HG02884 (cell line): ENCODE measurements at regions not wholly inside any gene's neighbourhood (a gene's known extent, or its start where the extent isn't known, plus 50 kb on each side); places are given as distances from the start of the nearest gene placed in this dataset.

ENCODE experiments used
- ATAC-seq: cut with Tn5 transposase; IDR thresholded peaks from one replicate; pipeline ENCODE4 v1.9.1; 2021; ENCODE audit warnings: mild to moderate bottlenecking, moderate library complexity; ENCODE audit not compliant: unreplicated experiment

DNA sequence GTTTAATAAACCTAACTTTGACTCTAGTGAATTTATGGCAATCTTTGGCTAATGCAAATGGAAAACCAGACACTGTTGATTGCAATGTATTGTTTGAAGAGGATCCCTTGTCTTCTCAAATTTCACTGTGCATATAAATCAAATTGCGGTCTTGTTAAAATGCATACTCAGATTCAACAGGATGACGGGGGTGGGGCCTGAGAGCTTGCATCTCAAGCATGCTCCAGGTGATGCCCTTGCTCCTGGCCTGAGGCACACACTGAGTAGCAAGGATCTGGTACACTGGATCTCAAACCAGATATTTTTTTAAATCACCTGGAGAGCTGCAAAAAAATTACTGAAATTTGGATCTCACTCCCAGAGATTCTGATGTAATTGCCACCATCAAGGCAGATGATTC lies 463.7 kb downstream of the DNAH5 start:
- no peak for ATAC-seq

DNA sequence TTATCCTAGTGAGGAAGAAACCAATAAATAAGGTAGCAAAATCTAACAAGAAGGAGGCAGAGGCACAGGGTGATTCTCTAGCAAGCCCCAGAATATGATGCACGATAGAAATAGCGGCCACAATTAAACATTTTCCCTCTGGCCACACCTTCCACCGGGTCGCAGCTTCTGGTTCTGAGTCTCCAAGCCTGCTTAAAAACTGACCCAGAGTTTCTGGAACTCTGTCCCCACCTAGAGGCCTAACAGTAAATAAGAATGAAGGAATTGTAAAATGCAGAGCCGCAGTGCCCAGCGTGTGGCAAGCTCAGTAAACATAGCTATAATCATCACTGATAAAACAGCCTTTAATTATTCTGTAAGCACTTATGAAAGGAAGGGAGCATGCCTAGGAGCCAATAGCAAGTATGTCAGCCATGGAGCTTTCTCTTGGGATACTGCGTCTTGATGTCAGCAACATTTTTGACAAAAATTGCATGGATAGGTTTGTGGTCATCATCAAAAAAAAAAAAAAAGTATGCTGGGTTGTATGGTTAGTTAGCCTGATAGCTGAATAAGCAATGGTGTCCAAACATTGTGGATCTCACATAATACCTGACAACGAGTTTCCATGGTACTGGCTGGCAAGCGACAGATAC lies 465.5 kb downstream of the DNAH5 start:
- peak; percentile 79 for ATAC-seq

DNA sequence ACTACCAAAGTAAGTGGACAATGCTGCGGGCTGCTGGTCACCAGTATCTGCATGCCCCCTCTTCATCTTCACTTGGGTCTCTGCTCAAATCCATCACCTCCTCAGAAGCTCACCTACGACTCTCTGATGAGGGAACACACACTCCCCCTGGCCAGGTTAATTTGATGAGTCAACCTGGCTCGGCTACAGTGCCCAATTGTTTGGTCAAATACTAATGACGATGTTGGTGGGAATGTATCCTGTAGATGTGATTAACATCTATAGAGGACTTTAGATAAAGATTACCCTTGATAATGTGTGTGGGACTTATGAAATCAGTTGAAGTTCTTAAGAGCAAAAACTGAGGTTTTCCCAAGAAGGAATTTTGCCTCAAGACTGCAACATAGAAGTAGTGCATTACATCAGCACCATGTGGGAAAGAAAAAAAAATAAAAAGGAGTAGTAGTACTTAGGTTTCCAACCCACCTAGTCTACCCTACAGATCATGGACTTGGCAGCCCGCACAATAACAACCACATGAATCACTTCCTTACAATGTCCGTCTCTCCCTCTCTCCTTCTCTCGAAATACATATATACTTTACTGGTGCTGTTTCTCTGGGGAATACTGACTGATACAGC lies 467.3 kb downstream of the DNAH5 start:
- no peak for ATAC-seq

DNA sequence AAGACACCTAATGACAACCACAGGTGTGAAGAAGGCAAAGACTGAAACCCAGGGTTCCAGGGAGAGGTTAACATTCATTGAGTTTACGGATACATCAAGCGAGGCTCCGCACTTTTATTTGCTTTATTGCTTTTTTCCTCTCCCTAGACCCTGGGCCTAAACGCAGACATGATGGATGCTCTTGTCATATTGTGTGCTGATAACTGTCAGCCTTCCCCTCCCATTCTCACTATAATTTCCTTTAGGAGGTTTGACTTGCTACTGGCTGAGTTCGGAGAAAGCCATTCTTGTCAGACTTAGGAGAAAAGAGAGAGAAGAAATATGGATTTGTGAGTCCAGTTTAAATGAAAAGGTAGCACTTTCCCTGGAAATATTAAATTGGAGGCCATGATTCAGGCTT lies 471.6 kb downstream of the DNAH5 start:
- ATAC-seq, result no peak

DNA sequence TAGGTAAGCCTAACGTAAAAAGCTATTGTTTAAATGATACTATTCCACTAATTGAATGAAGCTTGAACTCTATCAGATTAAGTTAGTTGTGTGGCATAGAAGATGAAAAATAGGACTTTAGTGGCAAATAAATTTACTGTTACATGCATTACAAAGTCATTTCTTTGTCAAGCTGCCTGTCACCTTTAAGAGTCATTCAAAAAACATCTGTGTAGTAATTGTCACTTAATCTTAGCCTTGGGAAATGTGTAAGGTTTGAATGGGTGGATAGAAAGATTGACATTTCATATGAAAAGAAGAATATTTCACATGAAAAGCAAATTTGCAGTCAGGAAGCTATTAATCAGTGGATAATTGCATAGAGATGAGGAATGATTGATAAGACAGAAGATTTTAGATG lies 473.5 kb downstream of the DNAH5 start:
- ATAC-seq, result no peak

DNA sequence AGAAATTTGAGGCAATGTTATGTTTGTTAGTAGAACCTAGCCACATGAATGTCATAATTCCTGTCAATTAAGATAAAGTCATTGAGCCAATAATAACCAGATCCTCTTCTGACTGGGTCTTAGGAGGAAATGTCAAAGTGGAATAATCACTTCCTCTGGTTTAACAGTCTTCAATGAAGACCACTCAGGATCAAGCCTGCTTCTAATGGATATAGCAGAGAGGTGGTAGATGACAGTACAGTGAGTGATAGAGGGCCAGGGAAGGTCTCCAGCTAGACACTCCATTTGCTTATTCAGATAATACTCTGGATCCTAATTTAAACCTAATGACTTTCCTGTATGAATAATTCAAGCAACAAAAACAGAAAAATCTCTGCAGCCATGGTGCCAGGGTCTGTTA lies 474.2 kb downstream of the DNAH5 start:
- ATAC-seq, result no peak

DNA sequence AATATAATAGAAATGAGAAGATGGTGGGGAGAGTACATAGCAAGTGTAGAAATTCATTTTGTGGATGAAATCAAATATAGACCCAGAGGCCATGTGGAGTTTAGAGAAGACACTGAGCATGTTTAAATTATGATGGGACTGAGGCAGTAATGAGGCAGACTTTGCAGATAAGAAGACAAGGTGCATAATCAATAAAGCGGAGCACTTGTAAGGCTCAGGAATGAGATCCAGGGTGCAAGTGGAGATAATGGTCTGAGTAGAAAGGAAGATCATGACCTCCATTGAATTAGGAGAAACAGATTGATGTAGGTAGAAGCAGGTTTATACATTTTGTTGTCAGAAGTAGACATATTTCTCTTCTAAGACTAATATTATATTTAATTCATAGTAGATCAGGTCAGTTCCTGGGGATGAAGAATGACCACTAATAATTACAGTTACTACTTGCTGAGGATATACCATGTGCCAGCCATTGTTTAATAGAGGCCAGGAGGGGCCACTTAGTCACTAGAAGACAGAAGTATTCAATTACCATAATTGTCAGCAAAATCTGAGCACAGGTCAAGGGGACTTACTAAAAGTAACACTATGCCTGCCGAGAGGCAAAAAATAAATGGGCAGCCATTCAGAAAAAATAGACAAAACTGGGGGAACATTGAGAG lies 479.8 kb downstream of the DNAH5 start:
- no peak for ATAC-seq

DNA sequence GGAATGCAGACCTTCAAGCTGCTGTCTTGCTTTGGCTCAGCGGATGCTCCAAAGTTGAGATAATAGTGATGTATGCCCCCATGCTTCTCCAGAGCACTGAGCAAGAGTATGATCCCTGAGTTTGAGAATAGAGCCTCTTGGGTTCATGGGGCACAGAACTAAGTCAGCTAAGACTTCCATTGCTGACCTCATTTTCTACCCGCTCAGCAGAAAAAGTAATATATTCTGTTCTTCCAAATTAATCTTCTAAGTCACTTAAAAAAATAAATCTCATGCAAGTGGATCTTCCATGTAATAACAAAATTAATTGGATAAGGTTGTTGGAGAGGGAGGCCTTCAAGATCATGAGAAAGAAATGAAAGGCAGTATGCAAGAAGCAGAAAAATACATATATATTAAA lies 483.9 kb downstream of the DNAH5 start:
- no peak for ATAC-seq

DNA sequence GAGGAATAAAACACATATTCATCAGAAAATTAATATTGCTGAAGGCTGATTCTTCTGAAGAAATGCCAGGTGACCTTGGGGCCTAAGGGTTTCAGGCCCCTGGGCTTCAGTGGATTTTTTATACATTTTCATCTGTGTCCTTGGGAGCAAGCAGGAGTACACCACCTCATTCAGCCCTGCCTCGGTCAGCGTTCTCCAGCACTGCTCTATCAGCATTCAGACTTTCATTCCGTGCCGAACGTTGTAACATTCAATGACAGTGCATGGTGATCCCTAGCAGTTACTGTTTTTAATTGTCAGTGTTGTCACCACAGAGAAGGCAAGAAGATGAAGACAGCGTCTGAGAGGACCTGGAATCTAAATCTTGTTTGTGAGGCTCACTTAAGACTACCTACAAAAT lies 490.4 kb downstream of the DNAH5 start:
- no peak for ATAC-seq

DNA sequence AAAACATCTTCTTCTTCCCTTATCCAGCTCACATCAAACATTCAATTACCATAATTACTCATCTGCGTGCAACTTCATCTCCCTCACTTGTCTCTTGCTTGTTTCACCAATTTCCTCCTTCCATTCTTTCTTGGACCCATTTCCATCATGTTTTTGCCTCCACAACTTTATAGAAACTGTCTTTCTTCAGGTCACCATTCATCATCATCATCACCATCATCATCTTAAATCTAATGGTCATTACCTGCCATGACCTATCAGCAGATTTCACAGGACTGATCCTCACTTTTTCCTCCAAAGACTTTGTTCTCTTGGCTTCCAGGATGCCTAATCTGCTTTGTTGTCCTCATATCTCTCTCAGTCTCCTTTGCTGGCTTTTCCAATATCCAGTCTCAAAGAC lies 495.6 kb downstream of the DNAH5 start:
- no peak for ATAC-seq

DNA sequence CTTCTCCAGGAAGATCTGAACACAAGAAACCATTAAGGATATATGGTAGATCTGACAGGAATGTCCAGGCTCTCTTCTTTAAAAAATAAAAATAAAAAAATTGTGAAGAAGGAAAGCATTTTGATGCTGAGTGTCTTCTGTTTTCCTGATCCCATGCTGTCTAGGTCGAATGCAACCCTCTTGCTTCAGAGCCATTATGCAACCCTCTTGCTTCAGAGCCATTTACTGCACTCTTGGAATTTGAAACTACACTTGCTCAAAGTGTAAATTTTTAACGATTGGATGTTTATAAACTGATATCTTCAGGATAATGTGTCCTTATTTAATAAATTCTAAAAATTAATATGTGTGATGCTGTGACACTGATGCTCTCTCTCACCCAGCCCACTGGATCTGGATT lies 505.1 kb downstream of the DNAH5 start:
- ATAC-seq, result no peak

DNA sequence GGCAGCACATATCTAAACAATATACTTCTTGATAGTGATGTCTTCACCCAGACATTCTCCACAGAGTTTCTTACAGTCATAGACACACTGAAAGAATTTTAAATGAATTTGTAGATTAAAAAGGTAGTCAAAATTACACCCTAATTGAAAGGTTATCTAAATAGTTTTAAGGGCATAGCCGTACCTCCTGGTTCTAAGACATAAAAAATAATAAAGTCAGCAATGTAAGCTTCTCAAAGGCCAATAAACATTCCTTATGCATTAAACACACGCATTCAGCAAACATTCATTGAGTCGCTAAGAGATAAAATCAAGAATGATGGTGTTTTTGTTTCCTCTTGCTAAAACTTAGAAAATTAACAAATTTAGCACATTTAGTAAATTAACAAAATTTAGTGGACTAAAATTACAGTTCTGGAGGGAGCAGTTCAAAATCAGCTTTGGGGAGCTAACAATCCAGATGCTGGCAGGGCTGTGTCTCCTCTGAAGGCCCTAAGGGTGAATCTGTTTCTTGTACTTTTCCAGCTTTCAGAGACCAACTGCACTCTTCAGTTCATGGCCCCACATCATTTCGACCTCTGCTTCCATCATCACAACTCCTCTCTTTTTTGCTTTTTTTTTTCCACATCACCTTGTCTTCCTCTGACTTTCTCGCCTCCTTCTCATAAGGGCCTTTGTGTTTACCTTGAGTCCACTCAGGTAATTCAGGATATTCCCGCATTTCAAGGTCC lies 516.5 kb downstream of the DNAH5 start:
- no peak for ATAC-seq

DNA sequence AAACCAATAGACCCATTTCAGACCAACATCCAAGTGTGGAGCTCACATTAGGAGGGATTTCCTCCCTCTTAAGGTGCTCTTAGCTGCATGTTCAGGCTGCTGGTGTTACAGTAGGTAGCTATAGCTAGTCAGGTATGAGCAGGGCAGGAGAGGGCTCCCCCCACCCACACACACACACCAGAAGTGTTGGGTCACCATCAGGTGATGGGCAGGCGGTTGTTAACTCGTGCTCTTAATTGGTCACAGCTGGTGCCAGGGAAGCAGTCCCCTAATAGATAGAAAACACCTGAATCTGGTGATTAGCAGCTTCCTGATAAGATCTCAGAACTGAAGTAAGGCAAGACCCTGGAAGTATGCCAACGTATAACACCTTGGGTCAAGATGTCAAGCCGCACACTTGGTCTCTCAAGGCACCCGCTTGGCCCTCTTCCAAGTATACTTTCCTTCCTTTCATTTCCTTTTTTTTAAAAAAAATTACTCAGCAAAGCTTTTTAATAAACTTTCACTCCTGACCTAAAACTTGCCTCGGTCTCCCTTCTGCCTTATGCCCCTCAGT lies 532.4 kb downstream of the DNAH5 start:
- no peak for ATAC-seq

DNA sequence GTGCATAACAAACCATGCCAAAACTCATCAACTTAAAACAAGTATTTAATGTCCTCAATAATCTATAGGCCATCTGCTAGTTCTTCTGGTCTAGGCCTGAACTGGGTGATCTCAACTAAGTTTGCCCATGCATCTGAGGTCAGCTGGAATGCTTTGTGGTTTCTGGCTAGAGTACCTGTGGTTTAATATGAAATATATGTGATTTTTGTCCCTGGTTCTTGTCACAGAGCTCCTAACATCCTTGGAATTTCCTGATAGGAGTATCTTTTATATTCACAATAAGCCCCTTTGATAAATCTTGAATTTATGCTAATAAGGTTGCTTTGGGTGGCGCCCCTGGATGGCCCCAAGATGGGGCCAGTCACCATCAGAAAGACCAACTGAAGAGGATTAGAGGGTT lies 535.9 kb downstream of the DNAH5 start:
- no peak for ATAC-seq

DNA sequence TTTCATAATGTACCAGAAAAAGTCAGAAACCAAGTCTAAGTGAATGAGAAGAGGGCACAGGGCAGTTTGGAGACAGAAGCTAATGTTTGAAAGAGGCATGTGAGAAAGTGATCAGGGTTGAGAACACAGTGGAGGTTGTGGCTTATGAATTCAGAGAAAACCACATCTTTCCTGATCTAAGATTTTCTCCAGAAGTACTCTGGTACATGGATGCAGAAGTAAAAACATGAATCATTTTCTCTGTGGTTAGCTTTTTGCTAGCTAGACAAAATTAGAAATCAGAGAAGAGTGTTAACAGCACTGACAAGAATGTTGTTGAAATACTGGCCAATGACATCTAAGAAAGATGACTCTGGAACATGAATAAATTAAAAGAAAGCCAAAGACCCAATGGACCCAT lies 541.1 kb downstream of the DNAH5 start:
- no peak for ATAC-seq

DNA sequence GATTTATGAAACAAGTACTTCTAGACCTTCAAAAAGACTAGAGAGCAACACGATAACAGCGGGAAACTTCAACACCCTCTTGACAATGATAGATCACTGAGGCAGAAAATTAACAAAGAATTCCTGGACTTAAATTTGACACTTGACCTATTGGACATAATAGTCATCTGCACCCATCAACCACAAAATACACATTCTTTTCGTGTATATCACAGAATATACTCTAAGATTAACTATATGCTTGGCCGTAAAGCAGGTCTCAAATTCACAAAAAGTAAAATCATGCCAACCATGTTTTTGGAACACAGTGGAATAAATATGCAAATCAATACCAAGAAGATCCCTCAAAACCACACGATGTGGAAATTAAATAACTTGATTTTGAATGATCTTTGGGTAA lies 559.4 kb downstream of the DNAH5 start:
- ATAC-seq, result no peak

DNA sequence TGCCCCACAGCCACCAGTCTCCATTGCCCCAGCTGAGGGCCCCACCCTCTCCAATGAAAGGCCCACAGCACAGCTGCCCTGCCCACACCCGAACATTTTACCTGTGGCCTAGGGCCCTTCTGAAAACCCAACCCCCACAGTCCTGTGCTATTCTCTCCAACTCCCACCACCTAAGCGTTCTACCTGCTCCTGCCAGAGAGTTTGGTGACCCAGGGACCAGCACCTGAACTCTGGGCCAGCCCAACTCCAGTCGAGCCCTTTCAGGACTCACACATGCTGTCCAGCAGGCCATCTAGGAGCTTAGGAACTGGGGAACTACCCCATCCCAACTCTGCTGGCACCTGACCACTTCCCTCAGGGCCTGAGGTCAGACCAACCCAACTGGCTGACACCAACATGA lies 562.3 kb downstream of the DNAH5 start:
- no peak for ATAC-seq

DNA sequence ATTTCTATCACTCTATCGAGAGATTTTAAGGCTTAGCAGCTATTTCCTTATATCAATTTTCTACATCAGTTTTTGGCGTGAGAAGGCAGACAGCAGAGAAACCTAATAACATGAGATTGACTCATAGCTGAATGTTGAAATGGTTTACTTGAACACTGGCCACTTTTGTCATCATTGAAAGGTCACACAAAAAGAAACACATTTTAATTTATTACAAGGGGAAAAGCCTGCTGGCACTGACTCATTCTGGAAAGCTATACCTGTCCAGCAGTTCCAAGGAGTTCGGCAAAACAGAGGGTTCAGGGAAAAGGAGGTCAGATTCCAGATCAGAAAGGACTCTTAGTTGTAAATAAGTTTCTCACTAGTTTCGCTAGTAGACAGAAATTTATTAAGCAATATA lies 566.4 kb downstream of the DNAH5 start:
- ATAC-seq, result no peak

DNA sequence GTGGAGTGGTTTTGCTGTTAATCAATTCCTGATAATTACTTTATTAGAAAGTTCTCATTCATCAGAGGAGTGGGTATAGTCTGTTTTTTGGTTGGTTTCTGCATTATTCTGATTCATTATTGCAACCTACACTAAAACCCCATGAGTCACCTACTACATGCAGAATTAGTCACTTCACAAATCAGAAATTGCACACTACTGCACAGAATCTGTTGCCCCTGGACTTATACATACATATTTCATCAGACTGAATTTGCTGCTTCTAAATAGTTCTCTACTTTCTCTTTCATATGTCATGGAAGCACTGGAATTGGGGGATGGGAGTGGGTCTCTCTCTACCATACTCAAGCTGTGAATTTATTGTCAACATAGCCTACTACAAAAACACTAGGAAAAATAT lies 585.1 kb downstream of the DNAH5 start:
- ATAC-seq, result no peak

DNA sequence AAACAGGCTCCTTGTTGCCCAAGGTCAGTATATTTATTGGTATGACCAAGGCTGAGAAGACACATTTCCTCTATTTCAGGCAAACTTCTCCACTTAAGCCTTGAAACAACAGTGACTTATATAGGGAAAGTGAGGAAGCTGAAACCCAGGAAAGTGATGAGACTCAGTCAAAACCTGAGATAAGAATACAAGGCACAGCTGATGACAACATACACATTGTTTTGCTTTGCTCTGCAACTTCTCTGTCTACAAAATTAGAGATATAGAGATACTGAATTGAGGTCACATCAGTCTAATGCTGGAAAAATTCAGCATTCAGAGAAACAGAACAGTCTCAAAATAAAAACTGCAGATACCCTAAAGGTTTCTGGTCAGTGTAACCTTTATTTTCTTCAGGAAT lies 586.1 kb downstream of the DNAH5 start:
- ATAC-seq, result no peak

DNA sequence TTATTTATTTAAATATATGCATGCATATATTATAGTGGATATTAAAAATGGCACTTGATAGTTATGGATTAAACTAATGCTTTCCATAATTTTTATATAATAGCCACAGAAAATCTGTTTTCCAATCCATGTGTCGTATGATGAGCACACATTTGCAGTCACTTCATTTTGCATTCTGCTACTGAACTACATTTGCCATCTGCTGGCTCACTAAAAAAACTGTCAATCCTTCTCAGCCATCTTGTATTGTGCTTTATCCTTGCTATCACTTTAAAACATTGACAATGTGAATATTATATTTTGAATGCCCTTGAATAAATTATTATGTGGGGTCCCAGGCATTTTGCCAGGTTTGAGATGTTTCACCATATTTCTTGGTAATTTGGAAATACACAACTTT lies 586.6 kb downstream of the DNAH5 start:
- ATAC-seq, result no peak

DNA sequence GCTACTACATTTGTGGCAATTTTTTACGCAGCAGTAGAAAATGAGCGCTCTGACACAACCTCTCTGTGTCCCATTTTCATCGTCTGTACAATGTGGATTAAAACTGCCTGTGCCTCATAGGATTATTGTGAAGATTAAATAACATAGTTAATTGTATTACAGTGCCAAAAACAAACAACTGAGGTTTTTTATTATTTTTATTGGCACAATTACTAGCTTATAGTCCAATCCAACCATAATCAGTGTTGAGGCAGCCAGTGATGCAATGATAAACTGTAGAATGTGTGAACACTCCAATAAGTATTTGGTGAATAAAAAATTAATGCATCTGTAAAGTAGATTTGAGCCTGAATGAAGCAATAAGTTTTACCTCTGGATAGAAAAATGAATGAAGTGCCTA lies 588.3 kb downstream of the DNAH5 start:
- ATAC-seq, result no peak
